ENCODE measurements at regions not wholly inside any gene's neighbourhood (a gene's known extent, or its start where the extent isn't known, plus 50 kb on each side); places are given as distances from the start of the nearest gene placed in this dataset.
A peak's percentile ranks its signal among the peaks of the same experiment; 100 is the strongest.

DNA sequence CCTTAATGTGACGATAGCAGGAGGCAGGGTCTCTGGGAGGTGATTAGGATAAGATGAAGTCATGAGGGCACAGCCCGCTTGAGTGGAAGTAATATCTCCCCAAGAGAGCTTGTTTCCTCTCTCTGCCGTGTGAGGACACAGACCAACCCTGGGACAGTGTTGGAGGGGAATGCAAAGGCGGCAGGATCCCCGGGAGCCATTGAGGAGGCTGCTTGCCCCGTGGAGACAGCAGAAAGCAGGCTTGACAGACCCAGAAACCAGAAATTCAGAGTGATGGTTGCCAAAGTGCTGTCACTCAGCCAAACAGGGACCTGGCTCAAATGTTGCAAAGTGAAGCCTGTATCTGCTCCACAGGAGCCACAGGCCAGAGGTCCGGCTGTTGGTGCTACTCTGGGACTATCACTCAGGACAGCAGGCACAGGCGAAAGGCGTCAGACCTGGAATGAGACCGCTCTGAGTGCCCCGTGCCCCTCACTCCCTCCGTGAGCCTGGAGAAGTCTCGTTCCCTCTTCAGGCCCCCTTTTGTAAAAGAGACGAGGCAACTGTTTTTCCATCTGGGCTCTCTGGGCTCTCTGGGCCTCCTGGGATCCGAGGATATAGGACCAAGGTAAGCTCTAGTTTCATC is 96.6 kb upstream of the VANGL1 start:
- Histone ChIP-seq H3K9me3 (no peaks in the 10 kb centered on the region), H3K4me1 (peaks cover 0 to 4% (median 3%) of the 10 kb centered on the region in 3 donors), H3K27ac (no peak overlapping the region), H3K27me3 (no peaks in the 10 kb centered on the region), H3K4me3 (no peak overlapping the region), H3K36me3 (no peaks in the 10 kb centered on the region)
- TF ChIP-seq POLR2AphosphoS5 (IDR thresholded peaks at IDR 0.05) = no peak
- TF ChIP-seq, protein P1, sequence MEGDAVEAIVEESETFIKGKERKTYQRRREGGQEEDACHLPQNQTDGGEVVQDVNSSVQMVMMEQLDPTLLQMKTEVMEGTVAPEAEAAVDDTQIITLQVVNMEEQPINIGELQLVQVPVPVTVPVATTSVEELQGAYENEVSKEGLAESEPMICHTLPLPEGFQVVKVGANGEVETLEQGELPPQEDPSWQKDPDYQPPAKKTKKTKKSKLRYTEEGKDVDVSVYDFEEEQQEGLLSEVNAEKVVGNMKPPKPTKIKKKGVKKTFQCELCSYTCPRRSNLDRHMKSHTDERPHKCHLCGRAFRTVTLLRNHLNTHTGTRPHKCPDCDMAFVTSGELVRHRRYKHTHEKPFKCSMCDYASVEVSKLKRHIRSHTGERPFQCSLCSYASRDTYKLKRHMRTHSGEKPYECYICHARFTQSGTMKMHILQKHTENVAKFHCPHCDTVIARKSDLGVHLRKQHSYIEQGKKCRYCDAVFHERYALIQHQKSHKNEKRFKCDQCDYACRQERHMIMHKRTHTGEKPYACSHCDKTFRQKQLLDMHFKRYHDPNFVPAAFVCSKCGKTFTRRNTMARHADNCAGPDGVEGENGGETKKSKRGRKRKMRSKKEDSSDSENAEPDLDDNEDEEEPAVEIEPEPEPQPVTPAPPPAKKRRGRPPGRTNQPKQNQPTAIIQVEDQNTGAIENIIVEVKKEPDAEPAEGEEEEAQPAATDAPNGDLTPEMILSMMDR (IDR thresholded peaks at IDR 0.05) = no peak
- no peak for TF ChIP-seq EP300 (IDR thresholded peaks at IDR 0.05)
- TF ChIP-seq POLR2A (IDR thresholded peaks at IDR 0.05) = no peak
- WGBS, 2 donors (ENCODE audit: low coverage in 1 of 2) = 65 to 100% methylated on average over 1 to 4 of the region's 15 CpGs
- no peak for ATAC-seq

DNA sequence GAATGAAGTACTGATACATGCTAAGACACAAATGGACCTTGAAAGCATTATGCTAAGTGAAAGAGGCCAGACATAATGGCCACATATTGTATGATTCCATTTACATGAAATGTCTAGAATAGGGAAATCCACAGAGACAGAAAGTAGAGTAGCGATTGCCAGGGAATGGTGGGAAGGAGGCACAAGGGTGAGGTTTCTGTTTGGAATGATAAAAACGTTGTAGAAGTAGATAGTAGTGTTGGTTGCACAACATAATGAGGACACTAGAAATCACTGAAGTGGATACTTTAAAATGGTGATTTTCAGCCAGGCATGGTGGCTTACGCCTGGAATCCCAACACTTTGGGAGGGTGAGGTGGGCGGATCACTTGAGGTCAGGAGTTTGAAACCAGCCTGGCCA is 97.6 kb upstream of the VANGL1 start:
- ATAC-seq = no peak
- Histone ChIP-seq H3K27ac (no peak overlapping the region), H3K4me1 (peaks cover 0 to 4% (median 3%) of the 10 kb centered on the region in 3 donors), H3K27me3 (no peaks in the 10 kb centered on the region), H3K9me3 (no peaks in the 10 kb centered on the region), H3K36me3 (no peaks in the 10 kb centered on the region), H3K4me3 (no peak overlapping the region)
- WGBS, 2 donors (ENCODE audit: low coverage in 1 of 2) = 85% methylated on average over 4 of the region's 4 CpGs; no CpG with 5 or more reads in 1 of the 2 donors
- TF ChIP-seq POLR2AphosphoS5 (IDR thresholded peaks at IDR 0.05) (no peak), EP300 (IDR thresholded peaks at IDR 0.05) (no peak), POLR2A (IDR thresholded peaks at IDR 0.05) (no peak)
- TF ChIP-seq, protein P1 (IDR thresholded peaks at IDR 0.05) = no peak

DNA sequence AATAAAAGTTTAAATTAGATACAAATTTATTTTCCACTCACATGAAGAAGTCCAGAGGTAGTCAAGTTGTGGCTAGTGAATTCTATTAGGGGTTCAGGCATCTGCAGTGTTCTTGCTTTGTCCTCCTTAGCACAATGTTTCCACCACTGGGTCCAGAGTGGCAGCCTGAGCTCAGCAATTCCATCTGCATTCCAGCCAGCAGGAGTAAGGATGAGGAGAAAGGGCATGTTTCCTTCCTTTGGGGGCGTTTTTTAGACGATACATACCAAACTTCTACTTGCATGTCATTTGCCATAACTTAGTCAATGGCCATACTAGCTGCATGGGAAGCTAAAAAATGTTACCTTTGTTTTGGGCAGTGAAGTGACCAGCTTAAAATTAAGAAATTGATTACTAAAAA is 98.5 kb upstream of the VANGL1 start:
- no peak for TF ChIP-seq POLR2AphosphoS5 (IDR thresholded peaks at IDR 0.05)
- TF ChIP-seq, protein P1 (IDR thresholded peaks at IDR 0.05) = no peak
- TF ChIP-seq POLR2A (IDR thresholded peaks at IDR 0.05) = no peak
- TF ChIP-seq EP300 (IDR thresholded peaks at IDR 0.05) = no peak
- WGBS, 2 donors (ENCODE audit: low coverage in 1 of 2) = 70 to 73% methylated on average over 2 of the region's 2 CpGs

DNA sequence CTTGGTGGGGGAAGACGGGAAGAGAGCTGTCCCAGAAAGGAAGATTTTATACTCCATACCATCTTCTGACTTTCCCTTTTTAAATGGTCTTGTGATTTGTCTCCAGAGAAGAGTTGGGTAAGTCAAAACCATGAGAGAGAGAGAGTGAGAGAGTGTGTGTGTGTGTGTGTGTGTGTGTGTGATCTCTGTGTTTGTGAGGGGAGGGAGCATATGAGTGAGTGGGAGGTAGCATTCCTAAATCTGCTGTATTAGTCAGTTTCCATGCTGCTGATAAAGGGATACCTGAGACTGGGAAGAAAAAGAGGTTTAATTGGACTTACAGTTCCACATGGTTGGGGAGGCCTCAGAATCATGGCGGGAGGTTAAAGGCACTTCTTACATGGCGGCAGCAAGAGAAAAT is 102.0 kb upstream of the VANGL1 start:
- H3K36me3 ChIP-seq = no peaks in the 10 kb centered on the region
- no peak for ATAC-seq
- peaks cover 0 to 7% (median 0%) of the 10 kb centered on the region in 3 donors for H3K9me3 ChIP-seq
- no peaks in the 10 kb centered on the region for H3K27me3 ChIP-seq
- TF ChIP-seq, protein P1 (IDR thresholded peaks at IDR 0.05) = no peak
- TF ChIP-seq EP300 (IDR thresholded peaks at IDR 0.05) (no peak), POLR2A (IDR thresholded peaks at IDR 0.05) (no peak), POLR2AphosphoS5 (IDR thresholded peaks at IDR 0.05) (no peak)
- WGBS, 2 donors (ENCODE audit: low coverage in 1 of 2) = 94% methylated on average over 3 of the region's 3 CpGs; no CpG with 5 or more reads in 1 of the 2 donors
- no peaks in the 10 kb centered on the region for H3K4me1 ChIP-seq
- H3K4me3 ChIP-seq = no peak overlapping the region
- H3K27ac ChIP-seq = peak overlapping the region in 1 of 4 donors; percentile 19

More for the DNA sequence above, 98.5 kb upstream of the VANGL1 start:
- peaks cover 0 to 4% (median 3%) of the 10 kb centered on the region in 3 donors for H3K4me1 ChIP-seq
- H3K27ac ChIP-seq = no peak overlapping the region
- no peak overlapping the region for H3K4me3 ChIP-seq
- no peaks in the 10 kb centered on the region for H3K27me3 ChIP-seq
- H3K36me3 ChIP-seq = no peaks in the 10 kb centered on the region
- H3K9me3 ChIP-seq = no peaks in the 10 kb centered on the region
- ATAC-seq = no peak

DNA sequence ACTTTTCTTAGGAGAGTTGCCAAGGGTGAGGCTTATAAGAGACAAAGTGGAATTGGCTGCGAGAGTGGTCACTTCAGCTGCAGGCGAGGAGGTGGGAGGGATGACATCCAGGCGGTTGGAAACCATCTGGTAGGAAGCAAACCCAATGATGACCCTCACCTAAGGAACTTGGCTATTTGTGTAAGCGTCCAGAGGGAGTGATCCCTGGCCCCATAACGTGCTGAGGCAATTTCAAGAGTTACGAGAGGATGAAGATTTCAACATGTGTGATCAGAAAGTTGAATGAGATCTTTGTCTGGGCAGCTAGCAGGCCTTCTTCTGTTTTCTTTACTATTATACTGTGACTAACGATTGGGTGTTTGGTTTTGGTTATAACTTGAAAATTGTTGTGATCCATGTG is 102.7 kb upstream of the VANGL1 start:
- Histone ChIP-seq H3K27ac (peak overlapping the region in 1 of 4 donors; percentile 19), H3K9me3 (peaks cover 0 to 12% (median 0%) of the 10 kb centered on the region in 3 donors), H3K27me3 (no peaks in the 10 kb centered on the region), H3K4me1 (no peaks in the 10 kb centered on the region), H3K36me3 (no peaks in the 10 kb centered on the region), H3K4me3 (no peak overlapping the region)
- peak; percentile 76 for ATAC-seq
- WGBS, 2 donors (ENCODE audit: low coverage in 1 of 2) = 42 to 60% methylated on average over 4 to 6 of the region's 7 CpGs
- TF ChIP-seq, protein P1 (IDR thresholded peaks at IDR 0.05) = no peak
- TF ChIP-seq POLR2A (IDR thresholded peaks at IDR 0.05) (no peak), POLR2AphosphoS5 (IDR thresholded peaks at IDR 0.05) (no peak), EP300 (IDR thresholded peaks at IDR 0.05) (no peak)
